Cerebellar nuclear complex (tissue), 1 donor: ENCODE measurements at regions not wholly inside any gene's neighbourhood (a gene's known extent, or its start where the extent isn't known, plus 50 kb on each side); places are given as distances from the start of the nearest gene placed in this dataset.

Experiments used
- DNase-seq, 2 experiments: peaks; one replicate each; lab custom pipeline; 2025; lab: John Stamatoyannopoulos, UW

DNA sequence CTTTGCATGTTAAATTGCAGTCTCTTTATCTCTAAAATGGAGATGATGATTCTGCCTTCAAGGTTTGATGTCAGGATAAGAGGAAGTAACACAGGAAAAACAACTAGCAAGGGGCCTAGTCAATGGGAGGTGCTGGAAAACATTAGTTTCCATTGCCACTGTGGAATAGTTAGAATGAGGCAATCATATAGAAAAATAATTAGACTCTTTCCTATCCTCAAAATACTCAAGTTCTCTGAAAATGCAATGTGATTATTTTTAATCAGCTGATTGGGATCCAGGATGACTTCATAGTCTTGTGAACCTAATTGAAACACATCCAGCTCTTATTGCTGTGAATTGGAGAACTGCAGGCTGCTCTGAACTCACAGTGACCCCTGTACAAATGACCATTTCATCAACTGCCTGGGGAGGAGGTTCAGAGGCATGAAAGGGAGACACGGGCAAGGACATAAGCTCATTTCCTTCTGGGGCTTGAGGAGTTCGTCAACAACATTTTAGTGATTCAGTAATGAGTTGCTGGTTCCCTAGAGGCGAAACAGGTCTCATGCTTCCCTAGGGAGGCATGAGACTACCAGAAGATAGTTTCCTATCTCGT lies 422.5 kb downstream of the LPIN1 start:
- DNase-seq: no peak

DNA sequence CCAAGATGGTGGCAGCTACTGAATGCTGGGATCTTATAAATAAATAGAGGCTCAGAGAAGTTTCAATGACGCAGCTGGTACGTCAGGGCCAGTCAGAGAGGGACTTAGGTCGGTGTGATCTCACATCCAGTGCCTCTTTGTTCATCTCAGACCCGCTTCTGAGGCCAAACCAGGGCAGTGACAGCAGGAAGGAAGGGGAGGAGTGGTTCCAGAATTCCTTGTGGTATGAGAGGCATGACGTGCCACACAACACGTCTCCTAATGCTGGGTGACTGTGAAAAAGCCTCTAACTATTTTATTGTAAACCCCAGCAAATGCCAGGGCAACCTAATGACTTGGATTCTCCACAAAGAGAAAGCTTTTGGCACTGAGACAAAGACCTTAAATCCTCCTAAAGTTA lies 423.3 kb downstream of the LPIN1 start:
- DNase-seq: no peak

DNA sequence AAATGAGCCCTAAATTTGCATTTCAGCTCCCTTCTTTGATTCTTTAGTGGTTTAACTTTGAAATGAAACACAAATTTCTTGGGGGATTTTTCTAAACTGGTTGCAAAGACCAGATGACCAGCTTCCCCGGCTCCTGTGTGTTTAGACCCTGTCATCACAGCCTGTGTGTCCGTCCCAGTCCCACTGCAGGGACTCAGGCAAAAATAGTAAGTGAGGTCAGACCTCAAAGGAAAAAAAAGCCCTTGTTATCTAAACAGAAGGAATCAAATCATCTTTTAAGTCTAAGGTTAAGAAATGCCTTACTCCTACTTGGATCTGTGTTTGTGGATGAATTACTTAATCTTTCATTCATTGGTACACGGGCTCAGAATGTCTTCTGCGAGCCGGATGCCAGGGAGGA lies 423.7 kb downstream of the LPIN1 start:
- no peak for DNase-seq

DNA sequence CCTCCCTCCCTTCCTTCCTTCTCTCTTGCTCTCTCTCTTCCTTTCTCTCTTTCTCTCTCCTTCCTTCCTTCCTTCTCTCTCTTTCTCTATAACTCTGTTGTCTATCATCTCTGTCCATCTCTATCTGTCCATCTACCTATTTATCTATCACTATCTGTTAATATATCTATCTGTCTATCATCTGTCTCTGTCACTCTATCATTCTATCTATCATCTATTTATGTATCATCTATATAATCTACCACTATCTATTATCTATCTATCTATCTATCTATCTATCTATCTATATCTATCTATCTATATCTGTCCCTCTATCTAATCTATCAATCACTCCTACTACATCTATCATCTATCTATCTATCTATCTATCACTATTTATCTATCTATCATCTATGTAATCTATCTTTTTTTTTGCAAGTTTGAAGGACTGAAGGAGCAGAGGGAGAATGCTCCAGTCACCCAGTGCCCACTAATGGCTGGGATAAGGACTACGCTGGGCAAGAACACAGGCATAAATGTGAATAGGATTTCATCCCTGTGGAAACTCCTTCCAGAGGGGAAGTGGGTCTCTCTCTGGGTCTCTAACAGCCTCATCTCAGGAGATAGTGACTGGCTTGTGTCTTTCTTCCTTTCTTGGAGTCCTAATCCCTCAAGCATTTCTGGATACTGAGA lies 427.0 kb downstream of the LPIN1 start:
- DNase-seq: no peak

DNA sequence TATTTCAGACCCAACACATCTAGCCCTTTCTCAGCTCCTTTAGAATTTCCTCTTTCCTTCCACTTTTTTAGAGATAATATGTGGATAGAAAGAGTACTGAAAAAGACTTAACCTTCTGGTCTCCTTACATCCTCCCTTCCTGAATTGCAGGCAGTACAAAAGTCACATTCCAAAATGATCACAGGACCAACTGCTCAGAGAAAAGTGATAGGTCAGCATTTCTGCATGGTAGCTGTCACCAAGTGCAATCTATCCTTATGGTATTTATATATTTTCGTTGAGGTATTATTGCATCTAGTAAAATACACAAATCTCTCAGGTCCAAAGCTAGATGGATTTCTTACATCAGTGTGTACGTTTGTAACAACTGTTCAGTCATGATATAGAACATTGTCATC lies 427.5 kb downstream of the LPIN1 start:
- no peak for DNase-seq

DNA sequence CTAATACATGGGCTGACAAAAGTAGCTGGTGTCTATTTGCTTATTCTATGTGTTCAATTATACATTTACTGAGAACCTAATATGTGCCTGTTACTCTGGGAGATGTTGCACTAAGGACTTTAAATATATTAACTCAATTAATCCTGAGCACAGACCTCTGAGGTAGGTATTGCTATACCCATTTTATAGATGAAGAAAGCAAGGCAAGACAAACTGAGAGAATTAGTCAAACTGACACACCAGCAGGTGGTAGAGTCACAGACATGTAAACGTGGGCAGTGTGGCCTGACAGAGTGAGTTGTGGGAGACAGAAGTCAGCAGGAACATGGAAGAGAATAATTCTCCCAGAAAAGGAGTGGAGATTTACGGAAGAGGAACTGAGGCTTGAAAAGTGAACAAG lies 428.9 kb downstream of the LPIN1 start:
- DNase-seq: no peak

DNA sequence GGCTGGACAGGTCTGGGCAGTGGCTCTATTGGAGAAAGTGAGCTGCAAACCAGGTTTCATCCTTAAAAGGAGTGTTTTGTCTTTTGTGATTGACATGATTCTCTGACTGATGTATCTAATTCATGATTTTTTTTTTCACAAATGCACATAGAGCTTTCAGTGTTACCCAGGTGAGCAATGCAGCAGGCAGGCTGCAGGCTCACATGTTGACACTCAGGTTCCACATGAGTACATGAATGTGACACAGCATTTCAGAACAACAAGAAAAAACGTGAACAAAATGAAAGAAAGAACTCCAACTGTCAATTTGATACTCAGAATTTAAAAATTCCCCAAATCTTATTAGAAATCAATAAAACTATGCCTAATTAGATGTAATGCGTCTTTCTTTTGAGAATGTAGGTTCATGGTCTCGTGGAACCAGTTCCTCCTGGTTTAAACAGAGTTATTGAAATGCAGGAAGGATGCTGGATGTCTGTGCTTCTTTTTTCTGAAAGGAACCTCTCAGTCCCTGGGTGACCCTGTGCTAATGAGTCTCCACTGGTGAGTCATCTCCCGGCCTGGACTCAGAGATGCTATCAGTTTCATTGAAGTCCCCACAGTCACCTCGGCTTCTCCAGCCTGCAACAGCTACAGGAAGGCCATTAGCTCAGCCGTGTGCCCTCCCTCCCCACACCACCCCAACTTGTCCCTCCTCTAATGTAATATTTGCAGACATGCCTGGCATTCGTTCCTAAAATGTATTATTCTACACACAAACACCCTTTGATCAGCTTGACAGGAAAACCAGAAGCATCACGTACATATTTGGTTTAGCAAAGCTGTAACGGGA lies 430.4 kb downstream of the LPIN1 start:
- no peak for DNase-seq

DNA sequence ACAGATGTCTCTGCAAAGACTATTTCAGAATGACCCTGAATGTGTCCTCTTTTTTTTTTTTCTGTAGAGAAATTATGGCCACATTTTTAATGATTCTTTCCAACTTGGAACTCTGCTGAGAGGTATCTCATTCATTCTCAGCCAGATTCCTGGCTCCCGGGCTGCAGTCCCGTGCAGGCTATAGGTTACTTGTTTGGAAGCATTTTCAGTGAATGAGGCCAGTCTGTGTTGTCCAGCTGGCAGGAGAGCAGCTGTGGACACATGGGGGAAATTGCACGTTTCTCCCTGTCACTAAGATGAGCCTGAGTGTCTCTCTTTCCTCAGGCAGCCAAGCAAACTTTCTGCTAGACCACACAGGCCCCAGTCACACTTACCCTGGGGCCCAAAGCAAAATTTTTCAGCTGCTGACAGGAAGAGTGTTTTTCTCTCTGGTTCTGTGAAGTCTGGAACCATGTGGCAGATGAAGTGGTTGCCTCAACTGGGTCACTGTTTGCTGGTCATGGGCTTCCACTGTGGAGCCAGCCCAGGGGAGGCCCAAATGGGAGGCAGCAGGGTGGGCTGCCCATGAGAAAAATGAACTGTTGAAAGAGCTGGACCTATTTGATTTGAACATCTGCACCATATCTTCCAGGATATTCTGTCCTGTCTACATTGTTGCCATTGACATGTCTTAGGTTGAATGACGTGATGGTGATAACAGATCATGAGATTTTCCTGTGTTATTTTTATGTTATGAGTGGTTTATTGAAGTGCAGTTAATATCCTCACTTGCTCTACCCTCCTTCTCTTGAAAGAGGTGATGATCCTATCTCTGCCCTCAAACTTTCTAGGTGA lies 431.2 kb downstream of the LPIN1 start:
- no peak for DNase-seq

DNA sequence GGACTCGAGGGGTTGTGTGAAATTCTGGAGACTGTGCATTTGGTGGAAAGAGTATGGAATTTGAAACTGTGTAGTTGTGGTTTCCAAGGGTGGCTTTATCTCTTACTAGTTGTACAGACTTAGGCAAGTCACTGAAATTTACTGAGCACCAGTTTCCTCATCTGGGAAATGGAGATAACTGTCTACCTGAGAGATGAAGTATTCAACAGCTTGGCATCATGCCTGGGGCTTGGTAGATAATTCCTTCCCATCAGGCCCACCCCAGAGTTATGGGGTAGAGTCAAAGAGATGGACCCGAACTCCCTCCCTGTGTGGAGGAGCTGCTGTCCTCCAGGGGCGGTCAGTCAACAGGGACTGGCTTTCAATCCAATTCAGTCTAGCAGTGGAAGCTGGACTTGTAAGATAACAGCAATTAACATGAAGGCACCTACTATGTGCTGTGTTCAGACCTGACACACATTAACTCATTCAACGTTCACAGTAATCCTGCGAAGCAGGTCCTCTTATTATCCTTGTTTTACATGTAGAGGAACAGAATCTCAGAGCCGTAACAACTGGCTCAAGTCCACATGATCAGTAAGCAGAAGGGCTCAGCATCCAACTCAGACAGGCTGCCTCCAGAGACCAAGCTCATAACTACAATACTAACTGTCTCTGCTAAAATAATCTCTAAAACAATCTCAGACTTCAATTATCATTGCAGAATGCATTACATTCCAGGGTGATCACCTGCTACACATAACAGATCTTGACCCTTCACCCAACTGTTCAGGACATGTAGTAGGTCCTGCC lies 432.1 kb downstream of the LPIN1 start:
- no peak for DNase-seq

DNA sequence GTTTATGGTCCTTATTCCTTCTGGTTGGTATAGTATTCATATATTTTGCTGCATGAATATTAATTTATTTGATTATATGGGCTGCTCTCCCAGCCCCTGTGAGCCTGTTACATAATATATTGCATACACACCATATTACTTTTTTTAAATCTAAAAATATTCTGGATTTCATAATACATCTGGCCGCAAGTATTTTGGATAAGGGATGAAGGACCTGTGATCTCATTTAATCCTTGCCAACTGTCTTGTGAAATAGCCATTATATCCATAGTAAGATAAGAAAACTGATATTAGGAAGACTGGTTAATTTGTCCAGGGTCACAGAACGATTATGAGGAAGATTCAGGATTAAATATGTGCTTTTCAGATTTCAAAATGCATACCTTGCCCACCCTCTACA lies 433.6 kb downstream of the LPIN1 start:
- DNase-seq: no peak

DNA sequence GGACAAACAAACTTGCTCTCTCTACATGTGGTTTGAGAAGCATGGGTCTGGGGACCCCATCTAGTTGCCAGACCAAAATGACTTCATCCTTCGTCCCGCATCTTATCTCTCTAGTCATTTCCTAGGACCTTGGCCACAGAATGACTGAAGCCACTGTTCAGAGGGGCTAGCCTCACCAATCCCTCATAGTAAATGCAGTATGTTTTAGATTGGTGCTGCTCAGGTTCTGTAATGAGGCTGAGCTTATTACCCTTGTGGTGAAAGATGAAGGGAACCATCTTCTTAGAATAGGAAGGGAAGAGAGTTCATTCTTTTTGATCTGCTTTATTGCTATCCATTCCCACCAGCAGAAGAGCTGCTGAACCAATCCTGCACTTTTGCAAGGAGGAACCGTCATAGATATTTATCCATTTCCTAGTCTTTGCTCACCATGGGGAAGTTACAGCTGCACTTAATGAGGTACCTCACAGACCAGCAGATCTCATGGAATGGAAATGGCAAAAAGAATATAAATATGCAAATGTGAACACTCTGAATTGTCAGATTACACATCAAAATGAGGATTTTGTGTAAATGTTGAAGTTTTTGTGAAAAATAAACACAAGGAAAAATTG lies 436.7 kb downstream of the LPIN1 start:
- DNase-seq: no peak

DNA sequence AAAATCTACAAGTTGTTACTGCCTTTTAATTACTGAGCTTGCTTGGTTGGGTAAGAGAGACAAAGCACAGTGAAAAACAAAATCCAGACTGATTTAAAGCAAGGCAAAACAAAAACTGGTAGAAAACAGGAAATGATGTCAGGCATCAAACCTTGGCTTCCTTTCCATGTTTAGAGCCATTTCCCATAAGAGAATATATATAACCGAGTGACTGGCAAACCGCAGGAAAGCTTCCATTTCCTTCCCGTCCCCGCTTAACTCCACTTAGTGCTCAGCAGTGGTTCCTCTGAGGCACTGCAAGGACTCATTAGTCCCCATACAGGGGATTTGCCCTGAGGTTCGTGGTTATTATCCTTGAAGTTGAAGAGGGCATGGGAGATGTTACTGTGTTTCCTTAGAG lies 446.3 kb downstream of the LPIN1 start:
- no peak for DNase-seq

DNA sequence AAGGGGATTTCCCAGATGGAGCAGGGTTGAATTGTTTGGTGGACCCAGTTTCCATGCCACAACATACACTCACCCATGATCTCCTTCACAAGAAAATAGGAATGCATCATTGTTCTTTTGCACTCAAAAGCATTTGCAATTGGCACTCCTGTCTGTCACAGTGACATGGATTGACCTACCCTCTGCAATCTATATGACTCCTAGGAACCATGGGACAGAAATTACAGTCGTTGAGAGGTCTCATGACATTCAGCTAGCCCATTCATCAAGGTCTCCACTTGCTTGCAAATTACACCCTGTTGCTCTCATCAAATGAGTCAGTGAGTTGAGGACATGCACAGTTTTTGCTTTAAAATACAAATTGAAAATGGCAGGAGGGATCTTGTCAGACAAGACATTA lies 448.5 kb downstream of the LPIN1 start:
- no peak for DNase-seq

DNA sequence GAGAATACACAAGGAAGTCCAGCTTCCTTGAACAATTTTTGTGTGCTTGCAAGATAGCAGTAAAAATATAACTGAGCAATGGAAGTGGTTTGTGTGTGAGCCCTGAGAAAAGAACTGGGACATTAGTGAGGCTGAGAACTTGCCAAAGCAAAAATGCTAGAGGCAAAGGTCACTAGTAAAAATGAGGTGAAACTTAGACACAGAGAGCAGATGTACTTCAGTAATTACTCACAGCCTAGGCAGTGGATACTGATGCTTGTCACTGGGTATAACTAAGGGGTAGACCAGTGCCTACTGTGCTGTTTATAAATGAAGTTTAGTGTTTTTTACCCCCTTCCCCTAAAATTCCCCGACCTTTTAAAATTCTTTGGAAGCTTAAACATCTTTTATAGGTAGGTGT lies 450.1 kb downstream of the LPIN1 start:
- DNase-seq: no peak

DNA sequence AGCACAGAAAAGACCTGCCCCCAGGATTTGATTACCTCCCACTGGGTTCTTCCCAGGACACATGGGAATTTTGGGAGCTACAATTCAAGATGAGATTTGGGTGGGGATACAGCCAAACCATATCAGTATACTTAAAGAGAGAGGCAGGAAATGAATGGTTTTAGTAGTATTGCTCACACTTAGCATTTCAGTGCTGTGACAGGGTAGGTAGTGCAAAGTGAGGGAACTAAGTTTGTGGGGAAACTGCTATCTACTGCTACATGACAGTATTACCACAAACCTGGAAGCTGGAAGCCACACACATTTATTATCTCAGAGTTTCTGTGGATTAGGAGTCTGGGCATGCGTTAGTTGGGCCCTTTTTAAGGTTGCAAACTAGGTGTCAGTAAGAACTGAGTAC lies 450.7 kb downstream of the LPIN1 start:
- DNase-seq: no peak

DNA sequence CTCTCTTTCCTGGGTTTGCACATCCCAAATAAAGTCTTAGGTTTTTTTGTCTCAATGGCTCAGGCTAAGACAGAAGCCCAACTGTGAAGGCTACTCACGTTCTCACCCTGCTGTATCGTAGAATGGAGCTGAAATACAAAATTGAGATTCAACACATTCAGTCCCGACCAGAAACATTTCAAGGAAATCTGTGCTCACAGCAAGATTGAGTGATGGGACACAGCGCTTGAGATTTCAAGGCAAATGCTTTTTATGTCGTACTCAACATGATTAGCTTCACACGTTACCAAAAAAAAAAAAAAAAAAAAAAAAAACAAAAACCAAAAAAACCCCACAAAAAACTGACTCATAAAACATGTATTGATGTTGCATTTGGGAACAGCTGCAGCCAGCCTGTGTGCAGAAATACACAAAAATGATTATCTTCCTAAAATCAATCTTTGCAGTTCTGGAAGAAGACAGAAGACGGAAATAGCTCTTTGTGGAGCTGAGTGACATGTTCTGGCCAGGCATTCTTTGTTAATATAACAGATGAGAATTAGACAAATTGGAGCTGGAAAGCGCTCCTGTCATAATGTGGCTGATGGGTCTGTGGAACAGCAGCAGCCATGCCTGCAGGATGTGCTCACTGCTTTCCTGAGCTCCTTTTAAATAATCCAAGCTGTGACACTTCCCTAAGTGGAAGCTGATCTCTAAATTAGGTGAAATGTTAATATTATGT lies 453.2 kb downstream of the LPIN1 start:
- no peak for DNase-seq

DNA sequence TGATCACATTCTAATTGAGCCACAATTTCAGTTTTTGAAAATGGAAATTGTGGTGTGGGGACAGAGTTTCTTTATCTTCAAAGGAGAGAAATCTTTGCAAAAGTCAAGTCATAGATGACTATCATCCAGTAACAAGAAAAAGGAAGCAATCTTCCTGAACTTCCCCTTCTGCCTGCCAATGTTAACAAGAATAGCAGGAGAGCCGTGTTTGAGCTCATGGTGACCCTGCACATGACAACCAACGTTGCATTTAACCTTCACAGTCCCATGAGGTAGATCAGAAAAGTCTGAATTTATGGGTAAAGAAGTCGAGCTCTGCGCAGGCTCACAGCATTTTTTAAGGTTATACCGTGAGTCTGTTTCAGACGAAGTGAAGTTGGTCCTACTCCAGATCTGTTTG lies 454.9 kb downstream of the LPIN1 start:
- no peak for DNase-seq

DNA sequence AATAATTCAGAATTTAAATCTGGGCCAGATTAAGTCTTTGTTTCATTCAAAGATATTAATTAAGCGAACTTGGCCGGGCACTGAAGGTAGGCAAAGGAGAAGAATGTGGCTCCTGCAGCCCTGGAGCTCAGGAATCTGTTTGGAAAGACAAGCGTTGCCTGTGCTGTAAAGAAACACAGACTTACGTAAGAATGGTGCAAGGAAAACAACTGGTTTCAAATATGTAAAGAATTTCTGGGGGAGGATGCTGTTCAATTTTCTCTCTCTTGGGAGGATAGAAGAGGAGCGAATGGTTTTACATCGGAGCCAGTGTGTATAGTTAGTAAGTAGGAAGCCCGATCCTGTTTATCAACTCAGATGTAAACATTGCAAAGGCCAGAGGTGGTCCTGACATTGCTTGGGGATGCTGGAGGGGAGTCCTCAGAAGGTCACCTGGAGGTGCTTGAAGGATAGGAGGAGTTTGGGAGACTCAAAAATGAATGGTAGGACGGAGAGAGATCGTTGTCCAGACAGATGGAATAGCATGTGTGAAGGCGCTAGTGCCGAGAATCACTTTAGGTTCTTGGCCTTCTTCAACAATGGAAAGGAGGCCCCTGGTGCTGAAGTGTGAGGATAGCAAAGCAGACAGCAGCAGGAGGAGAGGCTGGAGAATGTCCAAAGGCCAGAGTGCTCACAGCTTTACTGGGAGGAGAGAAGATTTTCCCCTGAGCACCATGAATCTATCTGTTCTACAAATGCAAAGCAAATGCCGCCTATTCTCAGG lies 456.1 kb downstream of the LPIN1 start:
- DNase-seq: peak in 1 of 2 experiments; percentile 3

DNA sequence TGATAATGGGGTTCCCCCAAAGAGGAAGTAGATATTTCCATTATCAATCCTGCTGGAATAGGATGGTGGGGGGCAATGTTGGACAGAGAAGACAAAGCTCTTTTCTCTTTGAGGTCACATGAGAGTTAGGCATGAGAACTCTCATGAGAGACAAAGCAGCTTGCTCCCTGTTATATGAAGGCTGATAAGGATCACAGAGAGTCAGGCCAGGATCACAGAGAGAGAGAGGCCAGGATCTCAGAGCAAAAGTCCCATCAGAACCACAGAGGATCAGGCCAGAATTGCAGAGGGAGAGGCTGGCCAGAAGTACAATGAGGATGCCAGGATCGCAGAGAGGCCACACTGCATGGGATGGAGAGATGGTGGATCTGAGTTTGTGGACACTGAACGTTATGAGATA lies 457.1 kb downstream of the LPIN1 start:
- DNase-seq: no peak

DNA sequence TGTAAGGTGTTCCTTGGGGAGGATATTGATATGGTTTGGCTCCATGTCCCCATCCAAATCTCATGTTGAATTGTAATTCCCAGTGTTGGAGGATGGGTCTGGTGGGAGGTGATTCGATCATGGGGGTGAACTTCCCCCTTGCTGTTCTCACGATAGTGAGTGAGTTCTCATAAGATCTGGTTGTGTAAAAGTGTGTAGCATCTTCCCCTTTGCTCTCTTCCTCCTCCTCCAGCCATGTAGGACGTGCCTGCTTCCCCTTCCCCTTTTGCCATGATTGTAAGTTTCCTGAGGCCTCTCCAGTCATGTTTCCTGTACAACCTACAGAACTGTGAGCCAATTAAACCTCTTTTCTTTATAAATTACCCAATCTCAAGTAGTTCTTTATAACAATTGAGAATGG lies 458.7 kb downstream of the LPIN1 start:
- no peak for DNase-seq
